Spleen (tissue), 7 donors: ENCODE measurements at regions not wholly inside any gene's neighbourhood (a gene's known extent, or its start where the extent isn't known, plus 50 kb on each side); places are given as distances from the start of the nearest gene placed in this dataset.

Experiments
- POLR2A ChIP-seq, 3 donors: fragments of 450-650 bp; IDR thresholded peaks; one replicate each; pipeline ENCODE4 v1.5.1; 2017; ENCODE audit warnings: antibody characterized with exemption in 3 of 3, mild to moderate bottlenecking in 1 of 3
- POLR2AphosphoS5 ChIP-seq, 3 donors: sonication (generic); formaldehyde crosslinking; IDR thresholded peaks; one replicate each; pipeline ENCODE4 v1.5.1; 2017; ENCODE audit warnings: antibody characterized with exemption in 3 of 3
- TF ChIP-seq, protein P1 (sequence below), 11 experiments: fragments of 200-600 bp in 7 of 11; fragments of 450-650 bp in 4 of 11; sonication (generic) in 4 of 11; IDR thresholded peaks in 8 of 11; conservative IDR thresholded peaks in 3 of 11; 1 replicate in 7 of 11; 2 replicates in 4 of 11; pipeline versions ENCODE4 v1.4.0 to v1.8.0; 2016 to 2021; ENCODE audit warnings: antibody characterized with exemption in 11 of 11, inconsistent platforms in 4 of 11, mild to moderate bottlenecking in 1 of 11
- donor health status: DM: no; HTN: no; CAD: no; lungs with moderate emphysema.
- donor health status: DM: no; HTN: no; CAD: no.
- donor health status: DM: no; HTN: no; CAD: no.

DNA sequence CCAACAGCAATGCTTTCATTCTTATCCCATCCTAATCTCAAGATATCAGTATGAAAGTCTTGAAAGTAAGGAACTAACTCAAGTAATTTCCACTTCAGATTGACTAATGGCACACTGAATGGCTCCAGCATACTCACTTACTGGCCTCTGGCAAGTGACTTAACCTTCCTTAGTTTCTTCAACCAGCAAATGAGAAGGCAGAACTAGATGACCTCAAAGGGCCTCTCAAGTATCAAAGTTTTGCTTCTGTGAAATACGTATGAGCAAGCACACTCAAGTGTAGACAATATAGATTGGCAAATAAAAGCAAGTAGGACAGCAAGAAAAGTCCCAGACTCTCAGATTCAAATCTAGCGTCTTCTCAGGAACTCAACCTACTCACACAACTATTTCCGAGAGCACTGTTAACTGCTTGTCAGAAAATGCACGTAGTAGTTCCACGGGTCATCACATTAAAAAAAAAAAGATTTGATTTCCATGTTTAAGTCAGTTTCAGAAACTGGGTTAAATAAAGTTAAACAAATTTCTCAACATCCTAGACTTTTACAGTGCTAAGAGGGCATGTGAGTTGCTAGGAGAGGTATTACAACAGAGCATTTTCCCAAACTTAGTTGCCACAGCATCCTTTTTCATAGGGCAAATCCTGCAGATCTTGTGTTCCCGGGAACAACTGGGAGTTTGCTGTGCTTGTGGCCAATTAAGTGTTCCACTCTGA is 276.9 kb upstream of the KLF14 start:
- TF ChIP-seq POLR2AphosphoS5 (IDR thresholded peaks at IDR 0.05) (no peak), POLR2A (IDR thresholded peaks at IDR 0.05) (no peak)
- TF ChIP-seq, protein P1, sequence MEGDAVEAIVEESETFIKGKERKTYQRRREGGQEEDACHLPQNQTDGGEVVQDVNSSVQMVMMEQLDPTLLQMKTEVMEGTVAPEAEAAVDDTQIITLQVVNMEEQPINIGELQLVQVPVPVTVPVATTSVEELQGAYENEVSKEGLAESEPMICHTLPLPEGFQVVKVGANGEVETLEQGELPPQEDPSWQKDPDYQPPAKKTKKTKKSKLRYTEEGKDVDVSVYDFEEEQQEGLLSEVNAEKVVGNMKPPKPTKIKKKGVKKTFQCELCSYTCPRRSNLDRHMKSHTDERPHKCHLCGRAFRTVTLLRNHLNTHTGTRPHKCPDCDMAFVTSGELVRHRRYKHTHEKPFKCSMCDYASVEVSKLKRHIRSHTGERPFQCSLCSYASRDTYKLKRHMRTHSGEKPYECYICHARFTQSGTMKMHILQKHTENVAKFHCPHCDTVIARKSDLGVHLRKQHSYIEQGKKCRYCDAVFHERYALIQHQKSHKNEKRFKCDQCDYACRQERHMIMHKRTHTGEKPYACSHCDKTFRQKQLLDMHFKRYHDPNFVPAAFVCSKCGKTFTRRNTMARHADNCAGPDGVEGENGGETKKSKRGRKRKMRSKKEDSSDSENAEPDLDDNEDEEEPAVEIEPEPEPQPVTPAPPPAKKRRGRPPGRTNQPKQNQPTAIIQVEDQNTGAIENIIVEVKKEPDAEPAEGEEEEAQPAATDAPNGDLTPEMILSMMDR (IDR thresholded peaks at IDR 0.05 in 8 of 11, conservative IDR thresholded peaks at IDR 0.05 in 3 of 11) = no peak
